ENCODE measurements at regions not wholly inside any gene's neighbourhood (a gene's known extent, or its start where the extent isn't known, plus 50 kb on each side); places are given as distances from the start of the nearest gene placed in this dataset.

DNA sequence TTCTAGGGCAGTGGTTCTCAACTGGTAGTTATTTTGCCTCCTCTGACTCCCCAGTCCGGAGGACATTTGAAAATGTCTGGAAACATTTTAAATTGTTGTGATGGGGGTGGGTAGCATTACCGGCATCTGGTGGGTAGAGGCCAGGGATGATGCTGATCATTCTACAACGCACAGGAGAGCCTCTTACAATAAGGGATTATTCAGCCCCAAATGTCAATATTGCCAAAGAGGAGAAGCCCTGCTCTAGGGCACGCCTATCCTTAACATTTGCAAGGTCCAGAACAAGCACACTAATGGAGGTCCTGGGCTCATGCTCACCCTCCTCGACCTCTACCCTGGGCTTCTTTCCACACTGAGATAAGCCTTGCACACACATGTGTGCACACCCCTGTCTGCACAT lies 106.4 kb downstream of the MINAR1 start:
- no peak for TF ChIP-seq POLR2A (IDR thresholded peaks at IDR 0.05; ENCODE audit: low read length)
- no peak for TF ChIP-seq GATA1 (IDR thresholded peaks at IDR 0.05; ENCODE audit: low read depth, low read length)
